M059J (cell line): ENCODE measurements at regions not wholly inside any gene's neighbourhood (a gene's known extent, or its start where the extent isn't known, plus 50 kb on each side); places are given as distances from the start of the nearest gene placed in this dataset.
A peak's percentile ranks its signal among the peaks of the same experiment; 100 is the strongest.

ENCODE experiments used
- DNase-seq: peaks from one replicate; pipeline ENCODE4 v3.0.0-alpha.2; 2012; ENCODE audit warnings: low read depth

DNA sequence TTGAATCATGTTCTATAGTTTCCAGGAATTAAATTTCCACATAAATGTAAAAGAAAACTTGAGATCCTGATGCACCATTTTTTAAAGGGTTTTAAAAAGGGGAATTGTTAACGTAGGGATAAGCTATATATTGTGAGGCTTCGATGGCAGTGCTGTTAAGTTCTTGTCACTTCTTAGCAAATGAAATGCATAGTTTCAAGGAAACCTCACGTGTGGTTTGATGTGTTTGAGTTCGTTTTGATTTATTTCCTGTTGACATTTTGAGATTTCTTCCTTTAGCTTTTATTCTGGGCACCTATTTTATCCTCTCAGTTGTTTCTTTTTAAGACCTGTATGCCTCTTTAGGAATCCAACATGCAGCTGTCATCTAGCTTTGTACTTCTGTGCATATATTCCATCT is 301.0 kb downstream of the DOCK8 start:
- no peak for DNase-seq

DNA sequence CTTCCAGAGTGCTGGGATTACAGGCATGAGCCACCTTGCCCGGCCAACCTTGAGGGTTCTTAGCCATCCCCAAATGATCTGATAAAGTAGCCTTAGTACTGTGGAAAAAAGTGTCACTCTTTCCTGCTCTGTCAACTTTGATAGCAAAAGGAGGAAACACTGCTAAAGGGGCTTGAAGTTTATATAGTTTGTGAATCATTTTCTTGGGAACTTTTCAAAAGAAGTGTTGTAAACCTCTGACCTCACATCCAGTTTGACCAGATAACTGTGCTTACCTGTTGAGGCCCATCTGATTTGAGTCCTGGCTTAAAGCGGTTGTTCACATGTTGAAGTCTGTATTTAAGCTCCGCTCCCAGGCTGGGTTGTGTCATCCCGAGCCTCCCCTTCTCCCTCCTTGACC is 303.3 kb downstream of the DOCK8 start:
- DNase-seq: no peak

DNA sequence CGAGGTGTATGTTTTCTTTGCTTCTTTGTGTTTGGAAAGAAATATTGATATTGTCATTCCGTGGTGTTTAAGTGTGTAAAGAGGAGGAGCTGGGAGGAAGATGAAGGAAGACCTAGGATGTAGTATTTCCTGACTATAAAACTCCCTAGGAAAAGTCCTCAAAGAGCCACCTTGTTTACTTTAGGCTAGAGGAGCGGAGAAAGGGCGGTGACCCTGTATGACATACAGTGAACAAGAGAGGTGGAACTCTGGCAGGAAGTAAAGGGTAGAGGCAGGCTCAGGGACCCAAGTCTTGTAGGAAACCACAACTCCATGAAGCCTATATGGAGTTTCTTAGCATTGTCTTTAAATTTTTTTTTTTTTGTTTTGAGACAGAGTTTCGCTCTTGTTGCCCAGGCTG is 303.9 kb downstream of the DOCK8 start:
- no peak for DNase-seq

DNA sequence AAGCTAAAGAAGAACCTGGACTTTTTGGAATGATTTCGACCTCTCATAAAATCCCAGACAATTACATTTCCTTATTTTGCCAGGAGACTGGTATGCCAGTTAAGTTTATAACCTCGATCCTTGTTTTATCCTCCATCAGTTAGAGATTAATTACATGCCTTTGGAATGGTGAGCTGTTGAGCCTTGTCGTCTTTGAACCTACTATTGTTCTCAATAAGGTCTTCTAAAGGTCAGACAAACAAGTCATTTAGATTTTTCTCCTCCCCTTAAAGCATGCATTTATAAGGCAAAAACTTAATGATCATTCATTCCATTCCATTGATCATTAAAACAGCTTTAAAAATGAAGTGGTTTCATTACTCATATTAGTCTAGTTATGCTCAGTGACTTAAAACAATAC is 304.9 kb downstream of the DOCK8 start:
- no peak for DNase-seq

DNA sequence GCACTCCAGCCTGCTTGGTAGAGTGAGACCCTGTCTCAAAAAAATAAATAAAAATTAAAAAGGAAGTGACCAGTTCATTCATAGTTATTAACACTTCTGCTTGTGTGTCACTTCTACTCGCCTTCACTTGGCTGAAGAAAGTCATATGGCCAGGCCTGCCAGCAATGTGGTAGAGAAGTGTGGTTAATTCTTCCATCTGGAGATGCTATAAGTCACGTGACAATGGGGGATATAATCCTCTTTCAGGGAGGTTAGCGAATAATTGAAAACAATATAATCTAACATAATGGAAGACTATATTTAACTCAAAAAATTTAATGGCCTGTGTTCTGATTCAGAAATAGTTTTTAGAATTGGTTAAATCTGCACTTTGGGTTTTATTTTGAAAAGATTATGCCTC is 305.6 kb downstream of the DOCK8 start:
- no peak for DNase-seq

DNA sequence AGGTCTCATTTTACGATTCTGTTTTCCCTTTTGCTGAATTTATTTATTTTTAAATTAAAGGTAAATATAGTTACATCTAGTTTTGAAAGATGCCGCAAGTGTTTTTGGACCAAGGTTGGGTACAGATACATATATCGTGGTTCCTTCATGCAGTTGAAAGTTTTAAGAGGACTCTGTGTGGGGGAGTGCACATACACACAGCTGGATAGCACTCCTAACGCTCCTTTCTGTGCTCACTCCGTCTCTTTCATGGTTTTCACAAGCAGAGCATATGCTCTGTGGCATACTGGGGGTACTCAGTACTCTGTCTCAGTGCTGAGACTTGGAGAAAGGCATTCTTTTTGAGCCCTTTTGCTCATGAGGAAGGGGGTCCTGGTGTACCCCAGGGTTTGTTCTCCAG is 307.5 kb downstream of the DOCK8 start:
- DNase-seq: no peak

DNA sequence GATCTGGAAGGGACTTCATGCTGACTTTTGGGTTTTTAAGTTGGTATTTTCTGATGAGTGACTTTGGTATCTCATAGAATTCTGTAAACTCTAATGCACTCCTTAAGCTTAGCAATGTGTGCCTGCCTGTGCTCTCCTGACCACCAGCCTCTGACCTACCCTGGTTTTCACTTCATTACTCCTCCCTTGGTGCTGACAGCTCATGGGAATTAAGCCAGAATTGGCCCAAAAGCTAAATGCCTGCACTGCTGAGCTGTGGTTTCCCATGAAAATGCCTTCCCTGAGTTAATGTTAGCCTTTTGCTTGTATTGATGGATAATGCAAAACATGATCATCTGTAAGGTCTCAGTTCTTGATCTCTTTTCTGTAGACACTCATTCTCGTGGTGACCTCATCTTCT is 308.0 kb downstream of the DOCK8 start:
- DNase-seq: peak; percentile 80

DNA sequence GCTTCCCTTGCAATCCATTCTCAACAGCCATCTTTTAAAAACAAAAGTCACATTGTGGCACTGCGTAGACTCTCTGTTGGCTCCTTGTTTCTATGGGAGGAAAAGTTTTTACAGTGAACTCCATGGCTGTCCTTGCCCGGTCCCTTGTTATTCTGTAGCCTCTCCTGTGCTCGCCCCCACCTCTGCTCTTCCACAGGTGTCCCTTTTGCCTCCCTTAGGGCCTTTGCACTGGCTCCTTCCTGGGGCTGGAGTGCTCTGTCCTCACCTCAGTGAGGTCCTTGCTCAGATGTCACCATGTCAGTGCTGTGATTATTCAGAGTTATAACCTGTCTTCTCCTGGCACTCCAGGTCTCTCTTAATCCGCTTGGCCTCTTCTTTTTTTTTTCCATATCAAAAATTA is 308.8 kb downstream of the DOCK8 start:
- no peak for DNase-seq

DNA sequence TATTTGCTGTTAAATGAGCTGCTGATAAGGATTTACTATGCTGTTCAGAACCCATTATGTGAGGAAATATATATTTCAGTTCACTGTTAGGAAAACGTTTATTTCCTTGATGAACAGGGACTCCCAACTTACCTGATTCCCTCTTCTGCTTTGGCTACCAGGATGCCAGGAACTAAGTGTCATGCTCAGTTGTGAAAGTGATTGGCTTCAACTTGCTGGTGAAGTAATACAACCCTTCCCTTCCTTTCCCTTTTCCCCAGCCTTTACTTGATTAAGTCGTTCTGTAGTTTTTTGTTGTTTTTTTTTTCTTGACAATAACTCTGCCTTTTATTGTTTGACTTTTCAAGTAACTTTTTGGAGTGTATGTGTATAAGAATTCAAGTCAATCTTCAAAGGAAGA is 309.3 kb downstream of the DOCK8 start:
- DNase-seq: no peak

DNA sequence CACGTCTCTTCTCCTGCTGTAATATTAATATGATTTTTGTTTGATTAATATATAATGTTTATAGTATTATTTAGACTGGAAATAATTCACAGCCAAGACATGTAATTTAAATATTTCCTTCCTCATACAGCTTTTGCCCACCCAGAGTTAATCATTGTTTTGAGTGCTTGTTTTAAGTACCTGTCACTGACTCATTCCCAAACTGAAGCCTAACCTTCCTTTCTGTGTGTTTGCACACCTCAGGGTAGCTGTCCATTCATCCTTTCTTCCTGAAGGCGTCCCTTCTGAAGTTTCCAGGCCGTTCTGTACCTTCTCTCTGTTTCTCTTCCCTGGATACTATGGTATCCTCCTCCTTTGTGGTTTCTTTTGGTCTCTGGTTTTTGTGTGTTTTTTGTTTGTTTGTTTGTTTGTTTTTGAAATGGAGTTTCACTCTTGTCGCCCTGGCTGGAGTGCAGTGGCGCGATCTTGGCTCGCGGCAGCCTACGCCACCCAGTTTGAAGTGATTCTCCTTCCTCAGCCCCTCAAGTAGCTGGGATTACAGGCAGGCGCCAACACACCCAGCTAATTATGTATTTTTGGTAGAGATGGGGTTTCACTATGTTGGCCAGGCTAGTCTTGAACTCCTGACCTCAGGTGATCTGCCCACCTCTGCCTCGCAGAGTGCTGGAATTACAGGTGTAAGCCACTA is 312.4 kb downstream of the DOCK8 start:
- DNase-seq: no peak

DNA sequence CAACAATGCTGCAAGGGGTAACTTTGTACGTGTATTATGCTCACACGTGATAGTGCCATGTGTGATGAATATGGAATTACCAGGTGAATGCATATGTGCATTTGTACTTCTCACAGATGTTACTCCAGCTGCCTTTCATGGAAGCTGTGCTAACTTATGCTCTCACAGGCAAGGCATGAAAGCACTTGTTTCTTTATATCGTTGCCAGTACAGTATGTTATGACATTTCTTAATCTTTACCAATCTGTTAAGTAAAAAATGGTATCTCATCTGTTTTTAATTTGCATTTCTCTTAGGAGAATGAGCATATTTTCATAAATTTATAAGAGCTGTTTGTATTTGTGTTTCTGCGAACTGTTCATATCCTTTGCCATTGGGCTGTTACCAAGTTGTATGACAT is 311.8 kb upstream of the DMRT1 start:
- DNase-seq: no peak

DNA sequence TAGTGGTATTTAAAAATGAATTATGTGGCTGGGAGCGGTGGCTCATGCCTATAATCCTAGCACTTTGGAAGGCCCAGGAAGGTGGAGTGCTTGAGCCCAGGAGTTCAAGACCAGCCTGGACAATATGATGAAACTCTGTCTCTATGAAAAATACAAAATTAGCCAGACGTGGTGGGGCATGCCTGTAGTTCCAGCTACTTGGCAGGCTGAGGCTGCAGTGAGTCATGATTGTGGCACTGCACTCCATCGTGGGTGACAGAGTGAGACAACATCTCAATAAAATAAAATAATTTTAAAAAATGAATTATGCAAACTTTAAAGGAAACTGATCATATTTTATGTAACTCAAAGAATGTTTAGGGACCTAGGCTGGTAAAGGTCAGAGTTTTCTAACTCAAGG is 310.8 kb upstream of the DMRT1 start:
- peak; percentile 75 for DNase-seq

DNA sequence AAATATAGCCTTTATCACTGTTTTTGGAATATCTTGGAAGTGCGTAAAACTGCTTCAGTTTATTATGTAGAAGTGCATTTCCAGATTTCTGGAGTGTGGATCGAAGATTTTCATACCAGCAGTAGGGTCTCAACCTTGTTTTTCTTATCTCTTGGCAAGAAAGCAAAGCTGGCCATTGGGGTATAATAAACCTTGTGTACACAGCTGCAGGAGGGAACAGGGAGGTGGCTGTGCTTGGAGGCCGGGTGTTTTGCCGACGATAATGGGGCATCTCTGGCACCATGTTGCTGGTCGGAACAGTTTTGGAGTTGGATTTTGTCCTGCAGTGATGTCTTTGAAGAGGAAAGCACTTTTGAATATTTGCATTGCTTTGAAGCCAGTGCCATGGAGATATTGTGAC is 308.8 kb upstream of the DMRT1 start:
- no peak for DNase-seq

DNA sequence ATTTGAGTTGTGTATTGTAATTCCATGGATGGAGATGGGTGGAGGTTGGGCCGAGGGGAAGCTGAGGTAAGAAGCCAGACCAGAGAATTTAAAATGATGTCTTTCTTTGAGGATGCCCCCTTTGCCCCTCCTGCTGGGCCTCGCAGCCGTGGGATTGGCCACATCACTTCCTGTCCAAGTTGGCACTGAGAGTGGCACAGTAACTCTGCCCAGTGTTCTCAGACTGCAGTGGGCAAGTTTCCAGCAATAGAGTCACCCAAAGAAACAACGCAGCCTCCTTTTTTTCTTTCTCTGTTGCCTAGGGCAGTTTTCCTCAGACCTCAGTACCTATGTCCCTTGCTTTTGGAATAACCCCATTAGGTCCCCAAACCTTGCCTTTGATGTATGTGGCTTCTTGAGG is 306.6 kb upstream of the DMRT1 start:
- peak; percentile 84 for DNase-seq

DNA sequence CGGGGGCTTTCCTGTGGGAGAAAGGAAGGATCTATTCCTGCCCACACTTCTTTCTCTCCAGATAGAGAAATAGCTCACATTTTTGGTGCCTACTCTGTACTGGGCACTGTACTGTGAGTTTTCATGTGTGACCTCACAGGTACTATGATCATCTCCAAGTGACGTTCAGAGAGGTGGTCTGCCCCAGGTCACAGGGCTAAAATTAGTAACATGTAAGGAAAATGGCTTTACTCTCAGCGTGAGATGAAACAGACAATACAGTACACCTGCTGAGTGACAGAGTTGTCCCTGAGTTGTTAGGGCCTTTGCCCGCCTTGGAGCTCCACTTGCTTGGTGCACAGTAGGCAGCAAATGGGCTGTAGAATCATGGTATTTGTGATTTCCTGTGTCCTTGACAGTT is 306.1 kb upstream of the DMRT1 start:
- DNase-seq: no peak

DNA sequence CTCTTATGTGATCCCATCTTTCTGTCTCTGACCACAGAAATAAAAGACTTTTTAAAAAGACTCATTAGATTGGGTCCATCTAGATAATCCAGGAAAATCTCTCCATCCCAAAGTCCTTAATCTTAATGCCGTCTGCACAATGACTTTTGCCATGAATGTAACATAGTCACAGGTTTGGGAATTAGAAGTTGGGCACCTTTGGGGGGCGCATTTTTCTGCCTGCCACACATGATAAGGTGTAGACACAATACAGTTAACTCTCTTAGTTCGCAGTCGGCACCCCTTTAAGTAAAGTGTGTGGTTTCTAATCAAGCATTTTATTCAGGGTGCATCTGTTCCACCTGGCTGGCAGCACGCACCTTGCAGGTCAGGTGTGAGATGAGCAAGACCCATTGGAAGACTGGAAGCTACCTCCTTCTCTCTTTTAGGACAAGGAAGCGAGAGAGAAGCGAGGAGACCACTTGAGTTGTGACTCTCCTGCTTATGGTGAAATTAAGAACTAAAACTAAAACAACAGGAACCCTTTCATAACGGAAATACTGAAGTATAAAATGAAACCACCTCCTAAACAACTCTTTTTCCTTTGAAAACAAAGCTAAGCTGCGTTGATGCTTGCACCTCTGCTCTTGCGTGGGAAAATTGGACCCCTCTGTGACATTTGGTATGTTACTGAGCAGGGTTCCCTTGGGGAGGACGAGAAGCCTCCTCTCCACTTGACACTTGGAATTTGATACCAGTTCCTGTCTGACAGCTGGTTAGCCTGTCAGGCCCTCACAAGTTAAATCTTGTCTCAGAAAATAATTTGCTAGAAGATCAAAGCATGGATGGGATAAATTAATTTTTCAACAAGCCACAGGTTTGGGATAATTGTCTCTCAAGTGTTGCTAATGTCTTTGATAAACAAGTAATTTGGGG is 304.6 kb upstream of the DMRT1 start:
- DNase-seq: no peak

DNA sequence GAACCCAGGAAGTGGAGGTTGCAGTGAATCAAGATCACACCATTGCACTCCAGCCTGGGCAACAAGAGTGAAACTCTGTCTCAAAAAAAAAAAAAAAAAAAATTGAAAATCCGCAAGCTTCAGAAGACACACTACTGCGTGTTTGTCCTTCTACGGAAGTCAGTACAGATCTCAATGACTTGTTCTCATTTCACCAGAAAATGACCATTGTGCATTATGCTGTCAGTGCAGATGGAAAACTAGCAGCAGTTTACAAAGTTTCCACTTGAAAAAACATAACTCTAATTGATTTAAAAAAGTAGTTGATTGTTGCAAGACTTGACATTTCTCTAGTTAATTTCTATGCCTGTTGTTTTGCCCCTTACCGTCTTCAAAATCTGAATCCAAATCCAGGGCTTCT is 298.0 kb upstream of the DMRT1 start:
- no peak for DNase-seq

DNA sequence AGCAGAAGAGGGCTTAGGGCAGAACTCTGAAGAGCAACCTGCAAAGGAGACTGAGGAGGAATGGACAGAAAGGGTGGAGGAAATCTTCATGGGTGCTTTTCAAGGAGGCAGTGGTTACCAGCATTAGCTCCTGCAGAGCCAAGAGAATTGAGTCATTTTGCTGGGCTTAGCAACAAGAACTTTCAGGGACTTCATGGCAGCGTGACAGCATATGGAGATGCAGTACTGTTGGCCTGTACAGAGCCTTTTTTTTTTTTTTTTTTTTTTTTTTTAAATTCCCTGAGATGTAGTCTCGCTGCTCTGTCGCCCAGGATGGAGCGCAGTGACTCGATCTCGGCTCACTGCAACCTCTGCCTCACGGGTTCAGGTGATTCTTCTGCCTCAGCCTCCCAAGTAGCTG is 296.0 kb upstream of the DMRT1 start:
- peak; percentile 32 for DNase-seq

DNA sequence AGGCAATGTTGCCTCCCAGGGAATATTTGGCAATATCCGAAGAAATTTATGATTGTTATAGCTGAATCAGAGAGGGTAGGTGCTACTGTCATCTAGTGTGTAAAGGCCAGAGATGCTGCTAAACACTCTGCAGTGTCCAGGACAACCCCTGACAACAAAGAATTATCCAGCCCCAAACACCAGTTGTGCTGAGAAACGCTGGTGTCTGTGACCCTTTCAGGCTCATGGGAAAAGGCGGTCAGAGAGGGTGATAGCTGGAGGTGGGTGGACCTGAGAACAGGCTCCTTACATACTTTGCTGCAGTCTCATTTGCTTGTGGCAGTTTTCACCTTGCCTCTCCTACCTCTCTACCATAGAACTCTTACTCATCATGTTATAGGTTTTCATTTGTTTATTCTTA is 295.3 kb upstream of the DMRT1 start:
- DNase-seq: no peak

DNA sequence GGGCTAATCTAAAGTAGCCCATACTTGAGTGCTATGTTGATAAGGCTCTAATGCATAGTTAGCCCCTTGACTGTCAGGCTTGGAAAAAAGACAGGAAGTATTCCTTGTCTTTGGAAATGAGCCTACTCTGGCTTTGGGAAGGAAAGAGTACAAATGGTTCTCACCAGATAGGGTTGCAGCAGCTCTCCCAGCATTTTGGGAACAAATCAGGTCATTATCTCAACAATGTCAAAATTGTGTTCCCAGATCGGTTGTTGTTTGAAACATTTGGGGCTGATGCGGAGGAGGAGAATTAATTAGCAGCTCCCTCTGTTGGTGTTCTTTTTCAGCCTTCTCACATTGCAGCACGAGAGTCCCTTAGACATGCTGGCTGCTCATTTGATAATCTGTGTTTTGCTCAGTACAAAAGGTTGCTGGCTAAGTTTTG is 294.7 kb upstream of the DMRT1 start:
- DNase-seq: peak; percentile 20

DNA sequence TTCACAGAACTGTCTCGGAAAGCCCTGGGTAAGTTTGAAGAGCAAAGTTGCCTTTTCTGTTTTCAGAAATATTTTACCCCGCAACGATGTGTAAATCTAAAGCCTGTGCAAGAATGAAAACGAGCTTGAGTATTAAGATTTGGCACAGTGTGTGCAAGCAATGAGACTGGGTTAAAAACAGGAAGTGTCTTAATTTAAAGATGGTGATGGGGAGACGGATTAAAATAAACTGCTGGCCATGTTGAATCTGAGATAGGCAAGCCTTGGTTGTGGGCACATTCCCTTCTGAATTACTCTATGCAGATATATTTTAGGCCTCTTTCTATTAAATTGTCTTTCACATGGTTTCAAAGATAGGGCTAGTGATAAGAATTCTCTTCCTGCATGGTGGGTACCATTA is 294.2 kb upstream of the DMRT1 start:
- no peak for DNase-seq

DNA sequence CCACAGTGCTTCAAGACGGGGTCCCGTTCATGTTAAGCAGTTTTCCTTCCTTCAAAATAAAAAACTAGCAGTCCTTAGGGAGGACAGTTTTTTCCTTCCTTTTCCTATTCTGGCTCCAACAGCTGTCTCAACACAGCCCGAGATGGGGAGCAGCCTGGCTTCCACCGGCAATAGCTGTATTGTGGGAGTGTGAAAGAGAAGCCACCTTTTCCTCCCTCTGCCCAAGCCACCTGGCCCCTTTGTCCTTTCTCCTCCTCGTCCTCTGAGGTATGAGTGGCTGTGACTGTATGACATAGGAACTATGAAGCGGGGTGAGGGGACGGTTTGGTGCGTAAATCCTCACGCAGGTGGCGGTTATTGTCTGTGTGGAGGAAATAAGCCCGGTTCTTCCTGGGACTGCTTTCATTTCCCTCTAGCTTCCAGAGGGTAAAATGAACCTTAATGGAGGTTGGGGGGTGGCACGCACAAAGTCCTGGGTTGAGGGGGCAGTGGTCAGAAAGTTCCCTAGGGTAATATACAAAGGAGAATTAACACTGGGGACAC is 292.0 kb upstream of the DMRT1 start:
- DNase-seq: no peak

DNA sequence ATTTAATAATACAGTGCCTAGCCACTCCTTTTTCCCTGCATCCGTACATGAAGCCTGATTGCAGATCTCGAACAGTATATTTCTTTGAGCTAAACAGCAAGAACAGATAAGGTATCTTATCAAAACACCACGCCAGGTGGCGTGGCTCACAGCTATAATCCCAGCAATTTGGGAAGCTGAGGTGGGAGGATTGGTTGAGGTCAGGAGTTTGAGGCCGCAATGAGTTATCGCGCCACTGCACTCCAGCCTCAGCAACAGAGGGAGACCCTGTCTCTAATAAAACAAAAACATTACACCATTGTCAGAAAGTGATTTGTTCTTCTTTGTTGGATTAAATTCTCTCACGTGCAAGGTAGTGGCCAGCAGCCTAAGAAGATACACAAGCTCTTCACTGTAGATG is 291.2 kb upstream of the DMRT1 start:
- no peak for DNase-seq
